ENCODE measurements at regions not wholly inside any gene's neighbourhood (a gene's known extent, or its start where the extent isn't known, plus 50 kb on each side); places are given as distances from the start of the nearest gene placed in this dataset.
A peak's percentile ranks its signal among the peaks of the same experiment; 100 is the strongest.

GRCh38 chr22:47676685-47677084, 914.2 kb downstream of the TBC1D22A start:
- Histone ChIP-seq H3K9me2 (ENCODE audit: insufficient read depth) (no peaks in the 10 kb centered on the region), H3K27ac (ENCODE audit: low read depth) (no peak overlapping the region), H3K4me2 (no peak overlapping the region), H4K20me1 (replicated peaks; ENCODE audit: insufficient read depth) (no peaks in the 10 kb centered on the region), H3K79me2 (replicated peaks; ENCODE audit: insufficient read depth) (no peaks in the 10 kb centered on the region), H3F3A (replicated peaks; ENCODE audit: low read depth) (no peaks in the 10 kb centered on the region), H3K27me3 (ENCODE audit: insufficient read depth) (no peaks in the 10 kb centered on the region), H3K4me1 (ENCODE audit: insufficient read depth) (no peaks in the 10 kb centered on the region), H3K36me3 (ENCODE audit: insufficient read depth) (no peaks in the 10 kb centered on the region), H3K4me3 (no peak overlapping the region), H2AFZ (no peak overlapping the region)
- Mint-ChIP-seq H3K9me3 (peaks cover 7% of the 10 kb centered on the region; the same call in 2 of the 3 replicates), H3K27me3 (ENCODE audit: insufficient read depth, low read depth, poor library complexity) (peaks cover 22% of the 10 kb centered on the region), H3K4me3 (no peak overlapping the region; the same call in 2 of the 3 replicates), H3K36me3 (ENCODE audit: low read depth) (0 out of 3 replicates have a peak, but pooled peaks cover 7% of the 10 kb centered on the region), H3K4me1 (peaks cover 46% of the 10 kb centered on the region), H3K27ac (0 out of 2 replicates have a peak overlapping the region, but pooled peaks have one; percentile 58)
- DNase-seq (ENCODE audit: low spot score) = no peak
- TF ChIP-seq EZH2 (IDR thresholded peaks at IDR 0.05; ENCODE audit: low read depth, unreplicated experiment) = no peak
- no peak for TF ChIP-seq EZH2phosphoT487 (IDR thresholded peaks at IDR 0.05; ENCODE audit: unreplicated experiment)
- no peak for TF ChIP-seq STAT1 (IDR thresholded peaks at IDR 0.05; ENCODE audit: unreplicated experiment)
- no peak for TF ChIP-seq ETS1 (IDR thresholded peaks at IDR 0.05)
- no peak for TF ChIP-seq REST (IDR thresholded peaks at IDR 0.05; ENCODE audit: unreplicated experiment)
- TF ChIP-seq ZNF462 (CRISPR knock-in tag; IDR thresholded peaks at IDR 0.05) = no peak
- TF ChIP-seq ZNF114 (CRISPR knock-in tag; IDR thresholded peaks at IDR 0.05) = no peak
- TF ChIP-seq CREB1 (CRISPR knock-in tag; IDR thresholded peaks at IDR 0.05; ENCODE audit: low read depth) = no peak
- no peak for TF ChIP-seq NANOG (IDR thresholded peaks at IDR 0.05; ENCODE audit: borderline replicate concordance)
- no peak for TF ChIP-seq POLR2AphosphoS5 (IDR thresholded peaks at IDR 0.05; ENCODE audit: low read depth)
- TF ChIP-seq ZNF331 (CRISPR knock-in tag; IDR thresholded peaks at IDR 0.05; ENCODE audit: low read depth) = no peak
- no peak for TF ChIP-seq CTCF (conservative IDR thresholded peaks at IDR 0.05; ENCODE audit: low read depth in 2 of 2)
- TF ChIP-seq JUNB (IDR thresholded peaks at IDR 0.05; ENCODE audit: unreplicated experiment) = no peak
- no peak for ATAC-seq

Data from GM23338 (cell line).